Gastroesophageal sphincter (tissue), 4 donors: ENCODE measurements at regions not wholly inside any gene's neighbourhood (a gene's known extent, or its start where the extent isn't known, plus 50 kb on each side); places are given as distances from the start of the nearest gene placed in this dataset.

Experiments
- ATAC-seq: fragments of 150-250 bp; one replicate; pipeline ENCODE4 v1.9.1; 2016; ENCODE audit warnings: mild to moderate bottlenecking, moderate library complexity
- H3K27ac ChIP-seq, 4 donors: fragments of 200-600 bp; sonication (generic) in 3 of 4; 1 replicate in 3 of 4; 2 replicates in 1 of 4; pipeline ENCODE4 v1.5.1; 2016 to 2019
- H3K27me3 ChIP-seq: fragments of 200-600 bp; sonication (generic); one replicate; pipeline ENCODE4 v1.5.1; 2019
- H3K36me3 ChIP-seq, 2 donors: fragments of 200-600 bp; sonication (generic); one replicate each; pipeline ENCODE4 v1.5.1; 2019; ENCODE audit warnings: control low read depth in 1 of 2
- H3K4me1 ChIP-seq, 3 donors: fragments of 200-600 bp; sonication (generic); 1 replicate in 2 of 3; 2 replicates in 1 of 3; pipeline ENCODE4 v1.5.1; 2016 to 2019; ENCODE audit warnings: control low read depth in 2 of 3
- H3K4me3 ChIP-seq, 2 donors: fragments of 200-600 bp; sonication (generic); one replicate each; pipeline ENCODE4 v1.5.1; 2019; ENCODE audit warnings: mild to moderate bottlenecking in 1 of 2, moderate library complexity in 1 of 2
- H3K9me3 ChIP-seq, 3 donors: fragments of 200-600 bp; sonication (generic); one replicate each; pipeline ENCODE4 v1.5.1; 2017 to 2019; ENCODE audit warnings: control low read depth in 2 of 3
- CTCF ChIP-seq, 4 experiments: fragments of 200-600 bp in 2 of 4; fragments of 450-650 bp in 2 of 4; sonication (generic) in 1 of 4; IDR thresholded peaks; one replicate each; pipeline ENCODE4 v1.5.1; 2017 to 2019; ENCODE audit warnings: antibody characterized with exemption in 4 of 4, mild to moderate bottlenecking in 2 of 4, moderate library complexity in 2 of 4
- EP300 ChIP-seq: sonication (generic); formaldehyde crosslinking; IDR thresholded peaks from one replicate; pipeline ENCODE4 v1.6.1; 2017; ENCODE audit warnings: antibody characterized with exemption, mild to moderate bottlenecking
- POLR2A ChIP-seq, 2 donors: fragments of 450-650 bp; IDR thresholded peaks; one replicate each; pipeline ENCODE4 v1.6.1; 2017; ENCODE audit warnings: antibody characterized with exemption in 2 of 2, mild to moderate bottlenecking in 2 of 2, moderate library complexity in 1 of 2
- POLR2AphosphoS5 ChIP-seq: sonication (generic); formaldehyde crosslinking; IDR thresholded peaks from one replicate; pipeline ENCODE4 v1.6.1; 2017; ENCODE audit warnings: antibody characterized with exemption
- WGBS, 2 donors: methylation state at CpG; one replicate each; pipeline ENCODE4 v1.1.5; 2018; ENCODE audit warnings: low coverage in 1 of 2; 5-methylcytosine and 5-hydroxymethylcytosine counted together

DNA sequence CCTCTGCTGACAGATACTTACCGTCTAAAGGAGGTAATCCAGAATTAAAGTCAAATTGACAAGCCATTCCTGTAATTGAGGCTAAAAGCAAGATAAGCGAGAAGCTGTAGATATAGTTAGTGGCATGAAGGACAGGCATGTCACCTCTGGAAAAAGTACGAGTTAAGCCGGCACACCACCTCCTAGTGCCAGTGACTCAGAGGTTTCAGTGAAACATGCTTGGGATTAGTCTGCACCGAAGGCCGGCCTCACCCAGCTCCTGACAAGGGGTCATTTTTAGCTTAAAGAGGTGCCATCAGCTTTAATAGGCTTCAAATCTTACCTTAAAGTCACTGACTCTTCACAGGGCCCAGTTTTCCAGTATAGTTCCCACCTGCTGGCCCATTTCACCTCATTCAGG lies 838.0 kb downstream of the UQCRFS1 start:
- Histone ChIP-seq H3K27me3 (peaks cover 9% of the 10 kb centered on the region), H3K9me3 (peaks cover 0 to 4% (median 0%) of the 10 kb centered on the region in 3 donors), H3K36me3 (no peaks in the 10 kb centered on the region), H3K4me3 (no peak overlapping the region), H3K4me1 (no peaks in the 10 kb centered on the region), H3K27ac (no peak overlapping the region)
- TF ChIP-seq POLR2A (IDR thresholded peaks at IDR 0.05) (no peak), EP300 (no peak), CTCF (IDR thresholded peaks at IDR 0.05) (no peak), POLR2AphosphoS5 (no peak)
- 50 to 53% methylated on average over 2 to 4 of the region's 6 CpGs for WGBS, 2 donors
- no peak for ATAC-seq

DNA sequence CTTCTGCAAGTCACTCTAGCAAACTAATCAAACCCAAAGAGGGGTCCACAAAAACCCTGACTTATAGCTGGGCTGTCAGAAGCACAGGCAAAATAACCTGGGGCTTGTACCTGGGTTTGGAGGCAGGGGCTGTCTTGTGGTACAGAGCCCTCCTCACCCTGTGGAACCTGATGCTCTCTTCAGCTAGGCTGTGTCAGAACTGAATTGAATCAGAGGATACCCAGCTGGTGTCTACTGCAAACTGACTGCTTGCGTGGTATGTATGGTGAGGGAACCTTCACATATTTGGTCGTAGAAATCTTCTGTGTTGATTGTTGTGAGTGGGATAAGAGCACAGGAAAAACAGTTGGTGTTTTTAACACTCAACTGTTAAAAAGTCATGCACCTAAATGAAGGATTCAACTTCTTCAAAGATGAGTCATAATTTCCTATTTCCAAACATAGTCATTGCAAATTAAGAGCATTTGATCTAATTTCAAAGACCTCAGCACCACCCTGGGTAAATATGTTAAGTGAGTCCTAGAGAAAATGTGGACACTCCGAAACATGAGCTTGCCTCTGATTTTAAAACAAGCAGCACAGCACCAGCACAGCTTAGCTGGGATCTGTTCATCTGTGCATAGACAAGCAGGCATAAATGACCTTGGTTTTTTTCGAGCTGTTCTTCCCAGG lies 840.2 kb downstream of the UQCRFS1 start:
- no peaks in the 10 kb centered on the region for H3K36me3 ChIP-seq
- 52 to 54% methylated on average over 3 to 4 of the region's 4 CpGs for WGBS, 2 donors
- H3K4me3 ChIP-seq, result no peak overlapping the region
- no peaks in the 10 kb centered on the region for H3K4me1 ChIP-seq
- H3K9me3 ChIP-seq, result peaks cover 0 to 4% (median 0%) of the 10 kb centered on the region in 3 donors
- TF ChIP-seq EP300 (no peak), POLR2AphosphoS5 (no peak), POLR2A (IDR thresholded peaks at IDR 0.05) (no peak), CTCF (IDR thresholded peaks at IDR 0.05) (no peak)
- H3K27me3 ChIP-seq, result peaks cover 9% of the 10 kb centered on the region
- no peak overlapping the region for H3K27ac ChIP-seq
- ATAC-seq, result no peak

GRCh38 chr19:28367146-28367545 lies 845.8 kb downstream of the UQCRFS1 start:
- ATAC-seq, result no peak
- 56% methylated on average over 1 of the region's 1 CpG; no CpG with 5 or more reads in 1 of the 2 donors for WGBS, 2 donors
- TF ChIP-seq POLR2A (IDR thresholded peaks at IDR 0.05) (no peak), CTCF (IDR thresholded peaks at IDR 0.05) (no peak), POLR2AphosphoS5 (no peak), EP300 (no peak)

DNA sequence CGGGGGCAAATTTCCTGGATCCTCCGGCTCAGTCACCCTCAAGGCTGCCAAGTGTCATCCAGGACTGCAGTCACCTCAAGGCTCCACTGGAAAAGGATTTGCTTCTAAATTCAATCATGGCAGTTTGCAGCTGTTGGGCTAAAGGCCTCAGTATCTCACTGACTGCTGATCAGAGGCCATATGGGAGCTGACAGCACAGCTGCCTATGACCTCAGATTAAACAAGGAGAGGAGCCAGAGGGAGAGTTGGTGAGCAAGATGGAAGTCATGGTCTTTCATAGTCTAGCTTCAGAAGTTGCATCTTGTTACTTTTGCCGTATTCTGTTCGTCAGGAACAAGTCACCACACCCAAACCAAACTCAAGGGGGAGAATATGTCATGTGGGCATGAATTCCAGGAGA lies 849.7 kb downstream of the UQCRFS1 start:
- no peaks in the 10 kb centered on the region for H3K9me3 ChIP-seq
- TF ChIP-seq EP300, result no peak
- no peak for TF ChIP-seq CTCF (IDR thresholded peaks at IDR 0.05)
- TF ChIP-seq POLR2AphosphoS5, result no peak
- TF ChIP-seq POLR2A (IDR thresholded peaks at IDR 0.05), result no peak
- no peak for ATAC-seq
- H3K27me3 ChIP-seq, result no peaks in the 10 kb centered on the region
- no peak overlapping the region for H3K27ac ChIP-seq
- no peaks in the 10 kb centered on the region for H3K4me1 ChIP-seq
- H3K36me3 ChIP-seq, result no peaks in the 10 kb centered on the region
- H3K4me3 ChIP-seq, result no peak overlapping the region
- WGBS, 2 donors, result 69 to 90% methylated on average over 2 to 3 of the region's 4 CpGs

More at GRCh38 chr19:28367146-28367545, 845.8 kb downstream of the UQCRFS1 start:
- Histone ChIP-seq H3K27me3 (no peaks in the 10 kb centered on the region), H3K27ac (no peak overlapping the region), H3K36me3 (no peaks in the 10 kb centered on the region), H3K9me3 (no peaks in the 10 kb centered on the region), H3K4me1 (no peaks in the 10 kb centered on the region), H3K4me3 (no peak overlapping the region)
